ENCODE measurements at regions not wholly inside any gene's neighbourhood (a gene's known extent, or its start where the extent isn't known, plus 50 kb on each side); places are given as distances from the start of the nearest gene placed in this dataset.

- peaks cover 0 to 2% (median 0%) of the 10 kb centered on the region in 4 donors for H3K4me1 Mint-ChIP-seq
- POLR2A ChIA-PET = no interaction called here
Observed at GRCh38 chr3:5442786-5443138, 255.3 kb downstream of the EDEM1 start.

GRCh38 chr3:5444253-5444652 lies 256.7 kb downstream of the EDEM1 start:
- ATAC-seq (no peak), DNase-seq (no peak)
- Mint-ChIP-seq H3K27ac (no peak overlapping the region), H3K9me3 (peaks cover 0 to 9% (median 3%) of the 10 kb centered on the region in 9 donors), H3K36me3 (no peaks in the 10 kb centered on the region), H3K4me1 (no peaks in the 10 kb centered on the region), H3K27me3 (peaks cover 0 to 4% (median 3%) of the 10 kb centered on the region in 5 donors), H3K4me3 (no peak overlapping the region)
- POLR2A ChIA-PET = no interaction called here

More at GRCh38 chr3:5442786-5443138, 255.3 kb downstream of the EDEM1 start:
- peaks cover 0 to 9% (median 3%) of the 10 kb centered on the region in 9 donors for H3K9me3 Mint-ChIP-seq
- DNase-seq (no peak), ATAC-seq (no peak)
- H3K4me3 Mint-ChIP-seq = no peak overlapping the region
- no peaks in the 10 kb centered on the region for H3K36me3 Mint-ChIP-seq
- no peak overlapping the region for H3K27ac Mint-ChIP-seq
- peaks cover 1 to 16% (median 10%) of the 10 kb centered on the region in 5 donors for H3K27me3 Mint-ChIP-seq

- no peak overlapping the region for H3K27ac Mint-ChIP-seq
- POLR2A ChIA-PET = no interaction called here
- peaks cover 0 to 10% (median 6%) of the 10 kb centered on the region in 5 donors for H3K27me3 Mint-ChIP-seq
- no peaks in the 10 kb centered on the region for H3K36me3 Mint-ChIP-seq
- no peak for ATAC-seq
- no peak overlapping the region for H3K4me3 Mint-ChIP-seq
- H3K9me3 Mint-ChIP-seq = peaks cover 0 to 9% (median 3%) of the 10 kb centered on the region in 9 donors
- peaks cover 0 to 2% (median 0%) of the 10 kb centered on the region in 4 donors for H3K4me1 Mint-ChIP-seq
- no peak for DNase-seq
Observed at GRCh38 chr3:5445676-5446201, 258.2 kb downstream of the EDEM1 start.

- H3K36me3 Mint-ChIP-seq = no peaks in the 10 kb centered on the region
- POLR2A ChIA-PET = no interaction called here
- DNase-seq (no peak), ATAC-seq (no peak)
- H3K4me1 Mint-ChIP-seq = peaks cover 0 to 2% (median 0%) of the 10 kb centered on the region in 4 donors
- peaks cover 0 to 9% (median 3%) of the 10 kb centered on the region in 9 donors for H3K9me3 Mint-ChIP-seq
- H3K4me3 Mint-ChIP-seq = no peak overlapping the region
- H3K27me3 Mint-ChIP-seq = peaks cover 3 to 11% (median 8%) of the 10 kb centered on the region in 5 donors
- H3K27ac Mint-ChIP-seq = no peak overlapping the region
Observed at GRCh38 chr3:5448246-5448645, 260.7 kb downstream of the EDEM1 start.

- POLR2A ChIA-PET = no interaction called here
- Mint-ChIP-seq H3K36me3 (no peaks in the 10 kb centered on the region), H3K27me3 (peaks cover 7 to 12% (median 10%) of the 10 kb centered on the region in 5 donors), H3K4me3 (no peak overlapping the region), H3K4me1 (peaks cover 0 to 2% (median 0%) of the 10 kb centered on the region in 4 donors), H3K9me3 (peaks cover 0 to 9% (median 3%) of the 10 kb centered on the region in 9 donors), H3K27ac (no peak overlapping the region)
- ATAC-seq (no peak), DNase-seq (no peak)
Observed at GRCh38 chr3:5448816-5449215, 261.3 kb downstream of the EDEM1 start.

GRCh38 chr3:5456199-5456598 lies 268.7 kb downstream of the EDEM1 start:
- Mint-ChIP-seq H3K9me3 (peaks cover 0 to 3% (median 0%) of the 10 kb centered on the region in 9 donors), H3K27me3 (peaks cover 7 to 33% (median 11%) of the 10 kb centered on the region in 5 donors), H3K27ac (no peak overlapping the region), H3K36me3 (no peaks in the 10 kb centered on the region), H3K4me1 (no peaks in the 10 kb centered on the region), H3K4me3 (no peak overlapping the region)
- no peak for DNase-seq
- ATAC-seq = no peak
- POLR2A ChIA-PET = no interaction called here

GRCh38 chr3:5458526-5458925 lies 271.0 kb downstream of the EDEM1 start:
- Mint-ChIP-seq H3K4me3 (no peak overlapping the region), H3K27ac (no peak overlapping the region), H3K27me3 (peaks cover 4 to 38% (median 6%) of the 10 kb centered on the region in 5 donors), H3K4me1 (no peaks in the 10 kb centered on the region), H3K9me3 (peaks cover 0 to 3% (median 0%) of the 10 kb centered on the region in 9 donors), H3K36me3 (no peaks in the 10 kb centered on the region)
- POLR2A ChIA-PET = no interaction called here
- DNase-seq = no peak
- no peak for ATAC-seq

- ATAC-seq = no peak
- no peaks in the 10 kb centered on the region for H3K36me3 Mint-ChIP-seq
- no peak overlapping the region for H3K4me3 Mint-ChIP-seq
- POLR2A ChIA-PET = interaction anchor here (0.6 kb wide), 1 partner anchor 83 kb away, joined by 3 read pairs; no protein-coding TSS in a partner anchor
- H3K27me3 Mint-ChIP-seq = peaks cover 0 to 31% (median 8%) of the 10 kb centered on the region in 5 donors
- no peaks in the 10 kb centered on the region for H3K4me1 Mint-ChIP-seq
- H3K27ac Mint-ChIP-seq = no peak overlapping the region
- H3K9me3 Mint-ChIP-seq = peaks cover 0 to 3% (median 0%) of the 10 kb centered on the region in 9 donors
- no peak for DNase-seq
Observed at GRCh38 chr3:5462086-5462485, 274.6 kb downstream of the EDEM1 start.

- Mint-ChIP-seq H3K4me1 (no peaks in the 10 kb centered on the region), H3K36me3 (no peaks in the 10 kb centered on the region), H3K27ac (no peak overlapping the region), H3K4me3 (no peak overlapping the region), H3K9me3 (peaks cover 0 to 3% (median 0%) of the 10 kb centered on the region in 9 donors), H3K27me3 (peaks cover 2 to 34% (median 5%) of the 10 kb centered on the region in 5 donors)
- POLR2A ChIA-PET = no interaction called here
- no peak for DNase-seq
- no peak for ATAC-seq
Observed at GRCh38 chr3:5463991-5464390, 276.5 kb downstream of the EDEM1 start.

GRCh38 chr3:5464649-5465048 lies 277.1 kb downstream of the EDEM1 start:
- no peaks in the 10 kb centered on the region for H3K36me3 Mint-ChIP-seq
- no peak overlapping the region for H3K4me3 Mint-ChIP-seq
- ATAC-seq (no peak), DNase-seq (no peak)
- peaks cover 3 to 40% (median 6%) of the 10 kb centered on the region in 5 donors for H3K27me3 Mint-ChIP-seq
- peaks cover 0 to 3% (median 0%) of the 10 kb centered on the region in 9 donors for H3K9me3 Mint-ChIP-seq
- POLR2A ChIA-PET = no interaction called here
- H3K27ac Mint-ChIP-seq = no peak overlapping the region
- H3K4me1 Mint-ChIP-seq = no peaks in the 10 kb centered on the region

GRCh38 chr3:5465183-5465582 lies 277.7 kb downstream of the EDEM1 start:
- Mint-ChIP-seq H3K27me3 (peaks cover 5 to 39% (median 7%) of the 10 kb centered on the region in 5 donors), H3K36me3 (no peaks in the 10 kb centered on the region), H3K27ac (no peak overlapping the region), H3K4me3 (no peak overlapping the region), H3K9me3 (peaks cover 0 to 3% (median 0%) of the 10 kb centered on the region in 9 donors), H3K4me1 (no peaks in the 10 kb centered on the region)
- DNase-seq (no peak), ATAC-seq (no peak)
- POLR2A ChIA-PET = no interaction called here

GRCh38 chr3:5466065-5466464 lies 278.6 kb downstream of the EDEM1 start:
- Mint-ChIP-seq H3K36me3 (no peaks in the 10 kb centered on the region), H3K27me3 (peaks cover 5 to 31% (median 7%) of the 10 kb centered on the region in 5 donors), H3K9me3 (peaks cover 0 to 3% (median 0%) of the 10 kb centered on the region in 9 donors), H3K27ac (no peak overlapping the region), H3K4me1 (no peaks in the 10 kb centered on the region), H3K4me3 (no peak overlapping the region)
- DNase-seq (no peak), ATAC-seq (no peak)
- POLR2A ChIA-PET = no interaction called here

- H3K9me3 Mint-ChIP-seq = peaks cover 0 to 3% (median 0%) of the 10 kb centered on the region in 9 donors
- H3K36me3 Mint-ChIP-seq = no peaks in the 10 kb centered on the region
- no peaks in the 10 kb centered on the region for H3K4me1 Mint-ChIP-seq
- H3K27ac Mint-ChIP-seq = no peak overlapping the region
- POLR2A ChIA-PET = no interaction called here
- peaks cover 5 to 24% (median 7%) of the 10 kb centered on the region in 5 donors for H3K27me3 Mint-ChIP-seq
- DNase-seq = no peak
- no peak for ATAC-seq
- no peak overlapping the region for H3K4me3 Mint-ChIP-seq
Observed at GRCh38 chr3:5466717-5467116, 279.2 kb downstream of the EDEM1 start.

GRCh38 chr3:5473471-5473870 lies 286.0 kb downstream of the EDEM1 start:
- no peak overlapping the region for H3K4me3 Mint-ChIP-seq
- peaks cover 0 to 2% (median 0%) of the 10 kb centered on the region in 9 donors for H3K9me3 Mint-ChIP-seq
- no peaks in the 10 kb centered on the region for H3K36me3 Mint-ChIP-seq
- ATAC-seq (no peak), DNase-seq (no peak)
- no peak overlapping the region for H3K27ac Mint-ChIP-seq
- H3K27me3 Mint-ChIP-seq = peaks cover 0 to 23% (median 6%) of the 10 kb centered on the region in 5 donors
- POLR2A ChIA-PET = no interaction called here
- H3K4me1 Mint-ChIP-seq = no peaks in the 10 kb centered on the region

Measured in naive thymus-derived CD8-positive, alpha-beta T cell (primary cell).